Upper lobe of left lung (tissue), 4 donors: ENCODE measurements at regions not wholly inside any gene's neighbourhood (a gene's known extent, or its start where the extent isn't known, plus 50 kb on each side); places are given as distances from the start of the nearest gene placed in this dataset.

Experiments used
- EP300 ChIP-seq, 4 donors: sonication (generic); formaldehyde crosslinking; IDR thresholded peaks; one replicate each; pipeline ENCODE4 v1.5.1; 2017; ENCODE audit warnings: antibody characterized with exemption in 4 of 4, control low read depth in 2 of 4
- TF ChIP-seq, protein P1 (sequence below), 6 experiments: fragments of 450-650 bp in 4 of 6; fragments of 200-600 bp in 2 of 6; sonication (generic) in 2 of 6; IDR thresholded peaks; one replicate each; pipeline ENCODE4 v1.5.1; 2016 to 2019; ENCODE audit warnings: antibody characterized with exemption in 6 of 6

DNA sequence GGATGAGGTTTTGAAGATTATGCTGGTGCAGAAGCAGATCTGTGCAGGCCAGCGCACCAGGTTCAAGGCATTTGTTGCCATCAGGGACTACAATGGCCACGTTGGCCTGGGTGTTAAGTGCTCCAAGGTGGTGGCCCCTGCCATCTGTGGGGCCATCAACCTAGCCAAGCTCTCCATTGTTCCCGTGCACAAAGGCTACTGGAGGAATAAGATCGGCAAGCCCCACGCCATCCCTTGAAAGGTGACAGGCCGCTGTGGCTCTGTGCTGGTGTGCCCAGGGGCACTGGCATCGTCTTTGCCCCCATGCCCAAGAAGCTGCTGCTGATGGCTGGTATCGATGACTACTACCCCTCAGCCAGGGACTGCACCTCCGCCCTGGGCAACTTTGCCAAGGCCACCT, 142.5 kb downstream of the SPATA31D1 start:
- TF ChIP-seq EP300 (IDR thresholded peaks at IDR 0.05): no peak
- TF ChIP-seq, protein P1, sequence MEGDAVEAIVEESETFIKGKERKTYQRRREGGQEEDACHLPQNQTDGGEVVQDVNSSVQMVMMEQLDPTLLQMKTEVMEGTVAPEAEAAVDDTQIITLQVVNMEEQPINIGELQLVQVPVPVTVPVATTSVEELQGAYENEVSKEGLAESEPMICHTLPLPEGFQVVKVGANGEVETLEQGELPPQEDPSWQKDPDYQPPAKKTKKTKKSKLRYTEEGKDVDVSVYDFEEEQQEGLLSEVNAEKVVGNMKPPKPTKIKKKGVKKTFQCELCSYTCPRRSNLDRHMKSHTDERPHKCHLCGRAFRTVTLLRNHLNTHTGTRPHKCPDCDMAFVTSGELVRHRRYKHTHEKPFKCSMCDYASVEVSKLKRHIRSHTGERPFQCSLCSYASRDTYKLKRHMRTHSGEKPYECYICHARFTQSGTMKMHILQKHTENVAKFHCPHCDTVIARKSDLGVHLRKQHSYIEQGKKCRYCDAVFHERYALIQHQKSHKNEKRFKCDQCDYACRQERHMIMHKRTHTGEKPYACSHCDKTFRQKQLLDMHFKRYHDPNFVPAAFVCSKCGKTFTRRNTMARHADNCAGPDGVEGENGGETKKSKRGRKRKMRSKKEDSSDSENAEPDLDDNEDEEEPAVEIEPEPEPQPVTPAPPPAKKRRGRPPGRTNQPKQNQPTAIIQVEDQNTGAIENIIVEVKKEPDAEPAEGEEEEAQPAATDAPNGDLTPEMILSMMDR (IDR thresholded peaks at IDR 0.05): no peak
